ENCODE measurements at regions not wholly inside any gene's neighbourhood (a gene's known extent, or its start where the extent isn't known, plus 50 kb on each side); places are given as distances from the start of the nearest gene placed in this dataset.

DNA sequence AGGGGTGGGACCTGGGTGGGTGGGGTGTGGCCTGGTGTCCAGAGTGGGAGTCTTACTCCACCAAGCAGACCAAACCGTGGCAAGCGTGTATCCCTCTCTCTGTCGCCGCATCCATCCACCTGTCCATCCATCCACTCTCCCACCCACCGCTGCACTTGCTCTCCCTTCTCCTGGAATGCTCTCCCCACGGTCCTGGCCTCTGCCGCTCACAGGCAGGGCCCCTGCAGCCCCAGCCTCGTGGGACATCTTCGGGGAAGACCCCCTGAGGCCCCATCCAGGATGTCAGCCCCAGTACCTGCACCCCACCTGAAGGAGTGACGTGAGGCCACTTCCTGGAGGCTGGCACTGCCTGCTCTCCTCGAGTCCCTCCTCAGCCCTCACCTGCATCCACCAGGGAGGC, 189.5 kb upstream of the GSE1 start:
- TF ChIP-seq, protein P1, sequence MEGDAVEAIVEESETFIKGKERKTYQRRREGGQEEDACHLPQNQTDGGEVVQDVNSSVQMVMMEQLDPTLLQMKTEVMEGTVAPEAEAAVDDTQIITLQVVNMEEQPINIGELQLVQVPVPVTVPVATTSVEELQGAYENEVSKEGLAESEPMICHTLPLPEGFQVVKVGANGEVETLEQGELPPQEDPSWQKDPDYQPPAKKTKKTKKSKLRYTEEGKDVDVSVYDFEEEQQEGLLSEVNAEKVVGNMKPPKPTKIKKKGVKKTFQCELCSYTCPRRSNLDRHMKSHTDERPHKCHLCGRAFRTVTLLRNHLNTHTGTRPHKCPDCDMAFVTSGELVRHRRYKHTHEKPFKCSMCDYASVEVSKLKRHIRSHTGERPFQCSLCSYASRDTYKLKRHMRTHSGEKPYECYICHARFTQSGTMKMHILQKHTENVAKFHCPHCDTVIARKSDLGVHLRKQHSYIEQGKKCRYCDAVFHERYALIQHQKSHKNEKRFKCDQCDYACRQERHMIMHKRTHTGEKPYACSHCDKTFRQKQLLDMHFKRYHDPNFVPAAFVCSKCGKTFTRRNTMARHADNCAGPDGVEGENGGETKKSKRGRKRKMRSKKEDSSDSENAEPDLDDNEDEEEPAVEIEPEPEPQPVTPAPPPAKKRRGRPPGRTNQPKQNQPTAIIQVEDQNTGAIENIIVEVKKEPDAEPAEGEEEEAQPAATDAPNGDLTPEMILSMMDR (IDR thresholded peaks at IDR 0.05): no peak
- no peak for TF ChIP-seq POLR2A (IDR thresholded peaks at IDR 0.05)
- TF ChIP-seq POLR2AphosphoS5 (IDR thresholded peaks at IDR 0.05): no peak
